GM12874 (cell line): ENCODE measurements at regions not wholly inside any gene's neighbourhood (a gene's known extent, or its start where the extent isn't known, plus 50 kb on each side); places are given as distances from the start of the nearest gene placed in this dataset.

Source experiments
- TF ChIP-seq, protein P1 (sequence below): IDR thresholded peaks from 2 replicates; pipeline ENCODE4 v1.5.1; 2011; ENCODE audit warnings: low read depth, mild to moderate bottlenecking, control low read depth, low read length, moderate library complexity; ENCODE audit not compliant: insufficient read depth

GRCh38 chr15:89389841-89390603 lies 55.4 kb upstream of the POLG start:
- TF ChIP-seq, protein P1, sequence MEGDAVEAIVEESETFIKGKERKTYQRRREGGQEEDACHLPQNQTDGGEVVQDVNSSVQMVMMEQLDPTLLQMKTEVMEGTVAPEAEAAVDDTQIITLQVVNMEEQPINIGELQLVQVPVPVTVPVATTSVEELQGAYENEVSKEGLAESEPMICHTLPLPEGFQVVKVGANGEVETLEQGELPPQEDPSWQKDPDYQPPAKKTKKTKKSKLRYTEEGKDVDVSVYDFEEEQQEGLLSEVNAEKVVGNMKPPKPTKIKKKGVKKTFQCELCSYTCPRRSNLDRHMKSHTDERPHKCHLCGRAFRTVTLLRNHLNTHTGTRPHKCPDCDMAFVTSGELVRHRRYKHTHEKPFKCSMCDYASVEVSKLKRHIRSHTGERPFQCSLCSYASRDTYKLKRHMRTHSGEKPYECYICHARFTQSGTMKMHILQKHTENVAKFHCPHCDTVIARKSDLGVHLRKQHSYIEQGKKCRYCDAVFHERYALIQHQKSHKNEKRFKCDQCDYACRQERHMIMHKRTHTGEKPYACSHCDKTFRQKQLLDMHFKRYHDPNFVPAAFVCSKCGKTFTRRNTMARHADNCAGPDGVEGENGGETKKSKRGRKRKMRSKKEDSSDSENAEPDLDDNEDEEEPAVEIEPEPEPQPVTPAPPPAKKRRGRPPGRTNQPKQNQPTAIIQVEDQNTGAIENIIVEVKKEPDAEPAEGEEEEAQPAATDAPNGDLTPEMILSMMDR = no peak

DNA sequence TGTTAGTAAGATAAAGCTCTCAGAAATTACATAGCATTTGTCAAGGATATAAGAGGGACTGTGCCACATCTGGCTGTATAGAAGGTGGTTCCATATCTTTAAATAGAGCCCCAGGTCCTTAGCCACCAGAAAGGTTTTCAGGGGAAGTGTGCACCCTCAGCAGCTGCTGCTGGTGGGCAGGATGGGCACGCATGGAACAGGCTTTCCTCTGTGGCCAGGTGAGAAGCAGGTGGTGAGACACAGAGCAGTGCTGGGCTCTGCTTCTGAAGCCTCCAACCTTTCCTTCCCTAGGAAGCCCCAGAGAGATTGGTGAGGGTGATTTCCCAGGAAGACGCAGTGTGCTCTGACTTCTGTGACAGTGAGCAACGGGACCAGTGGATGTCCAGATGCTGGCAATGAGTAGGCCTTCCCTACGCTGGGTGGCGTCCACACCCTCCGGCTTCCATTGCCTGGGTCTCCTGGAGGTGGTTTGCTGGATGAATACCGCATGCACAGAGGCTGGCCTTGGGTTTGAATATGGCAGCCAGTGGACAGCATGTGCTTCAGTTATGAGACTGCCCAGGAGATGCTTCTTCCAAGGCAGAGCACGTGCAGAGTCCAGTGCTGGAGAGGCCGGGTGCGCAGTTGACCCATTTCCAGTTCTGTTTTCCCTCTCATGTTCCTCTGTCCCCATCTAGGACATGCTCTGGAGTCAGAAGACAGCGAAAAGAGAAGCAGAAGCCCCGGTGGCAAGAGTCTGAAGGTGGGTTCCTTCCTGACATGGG lies 52.7 kb upstream of the POLG start:
- TF ChIP-seq, protein P1 = no peak

DNA sequence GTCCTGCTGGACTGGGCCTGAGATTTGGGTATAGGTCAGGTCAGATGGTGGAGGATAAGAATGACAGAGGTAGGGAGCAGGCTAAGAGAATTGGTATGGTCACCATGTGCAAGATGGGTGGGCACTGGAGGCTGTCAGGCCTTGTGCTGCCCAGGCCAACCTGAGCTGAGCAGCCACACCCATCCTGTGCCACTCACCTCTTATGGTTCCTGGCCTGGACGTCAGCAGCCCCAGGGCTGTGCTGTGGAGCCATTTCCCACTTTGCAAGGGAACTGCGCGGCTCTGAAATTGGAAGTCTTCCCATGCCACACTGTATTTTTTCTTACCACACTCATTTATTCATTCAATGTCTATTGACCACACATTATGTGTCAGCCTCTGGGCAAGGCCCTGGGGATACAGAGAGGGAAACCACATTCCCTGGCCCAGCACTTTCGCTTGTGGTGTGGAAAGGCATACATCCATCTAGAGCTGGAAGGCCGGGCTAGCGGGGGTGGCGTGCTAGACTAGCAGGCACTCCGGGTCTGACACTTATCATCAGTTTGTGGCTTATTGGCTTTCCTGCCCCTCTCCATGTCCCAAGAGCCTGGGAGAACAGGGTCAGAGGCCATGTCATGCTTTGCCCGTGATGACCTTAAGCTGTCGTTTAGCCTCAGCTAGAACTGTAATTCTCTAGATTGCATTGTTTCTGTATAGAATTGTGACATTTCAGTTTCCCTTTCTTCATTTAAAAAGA lies 51.1 kb upstream of the POLG start:
- TF ChIP-seq, protein P1 = no peak
